ENCODE measurements at regions not wholly inside any gene's neighbourhood (a gene's known extent, or its start where the extent isn't known, plus 50 kb on each side); places are given as distances from the start of the nearest gene placed in this dataset.

DNA sequence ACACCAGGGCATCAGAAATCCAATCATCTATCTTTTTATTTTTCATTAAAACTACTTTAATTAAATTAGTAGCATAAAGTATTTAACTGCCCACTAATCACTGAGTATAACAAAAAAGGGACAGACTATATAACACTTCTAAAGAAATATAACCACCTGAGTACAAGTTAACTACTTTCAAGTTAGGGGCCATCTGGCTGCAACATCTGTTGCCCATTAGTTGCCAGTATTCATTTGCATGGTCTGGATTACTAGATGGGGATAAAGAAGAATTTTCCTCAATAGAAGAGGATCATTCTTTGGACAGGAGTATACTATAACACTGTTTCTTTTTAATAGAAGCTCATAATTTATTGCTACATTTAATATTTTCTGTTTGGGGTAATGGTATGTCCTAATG is 446.4 kb downstream of the AMY1C start:
- no peak for TF ChIP-seq CTCF (IDR thresholded peaks at IDR 0.05)
- no peak for TF ChIP-seq EZH2 (IDR thresholded peaks at IDR 0.05)
- no peak for TF ChIP-seq EZH2phosphoT487 (IDR thresholded peaks at IDR 0.05)
